ENCODE measurements at regions not wholly inside any gene's neighbourhood (a gene's known extent, or its start where the extent isn't known, plus 50 kb on each side); places are given as distances from the start of the nearest gene placed in this dataset.
"Not testable (repeated sequence)": the region's sequence is repeated elsewhere in the genome, so short reads cannot be mapped to it uniquely, and the experiment has no call there.

- DNase-seq, result not testable (repeated sequence)
Observed at GRCh38 chr6:49274809-49275769, 188.0 kb downstream of the MMUT start.

DNA sequence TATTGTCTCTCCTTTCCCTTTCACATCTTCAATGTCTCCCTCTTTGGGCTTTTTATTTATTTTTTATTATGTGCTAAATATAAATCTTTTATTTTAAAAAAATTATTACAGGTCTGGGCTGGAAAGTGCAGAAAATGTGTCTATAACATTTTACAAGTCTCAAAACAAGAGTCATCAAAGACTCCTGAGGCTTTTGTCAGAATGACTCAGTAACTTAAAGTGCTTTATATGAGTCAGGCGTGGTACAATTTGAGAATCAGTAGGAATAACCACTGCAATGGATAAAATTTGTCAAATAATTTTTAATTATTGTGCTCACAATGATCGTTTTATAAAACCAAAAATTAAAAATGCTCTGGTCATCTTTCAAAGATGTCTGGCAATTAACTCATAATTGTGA lies 193.9 kb downstream of the MMUT start:
- no peak for DNase-seq

DNA sequence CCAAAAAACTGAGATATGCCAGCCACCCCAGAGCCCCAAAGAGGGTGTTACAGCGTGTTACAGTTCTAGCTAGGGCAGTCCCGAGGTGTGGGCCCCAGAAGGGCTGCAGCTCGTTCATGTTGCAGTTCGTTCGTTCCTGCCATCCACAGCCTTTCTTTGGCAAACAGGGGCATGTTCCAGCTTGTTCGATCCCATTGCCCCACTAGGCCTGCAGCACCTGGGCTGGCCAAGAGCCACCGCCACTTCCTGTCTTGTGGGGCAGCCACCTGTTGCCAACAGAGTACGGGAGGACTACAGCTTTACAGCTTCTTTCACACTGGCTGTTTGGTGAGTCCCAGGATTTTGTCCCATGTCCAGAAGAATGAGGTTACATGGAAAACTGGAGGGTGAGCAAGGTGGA lies 198.1 kb downstream of the MMUT start:
- DNase-seq, result no peak

- DNase-seq, result no peak
Observed at GRCh38 chr6:49264496-49264895, 198.6 kb downstream of the MMUT start.

GRCh38 chr6:49257549-49257948 lies 205.5 kb downstream of the MMUT start:
- peak in 1 of 58 donors; percentile 3 for DNase-seq

DNA sequence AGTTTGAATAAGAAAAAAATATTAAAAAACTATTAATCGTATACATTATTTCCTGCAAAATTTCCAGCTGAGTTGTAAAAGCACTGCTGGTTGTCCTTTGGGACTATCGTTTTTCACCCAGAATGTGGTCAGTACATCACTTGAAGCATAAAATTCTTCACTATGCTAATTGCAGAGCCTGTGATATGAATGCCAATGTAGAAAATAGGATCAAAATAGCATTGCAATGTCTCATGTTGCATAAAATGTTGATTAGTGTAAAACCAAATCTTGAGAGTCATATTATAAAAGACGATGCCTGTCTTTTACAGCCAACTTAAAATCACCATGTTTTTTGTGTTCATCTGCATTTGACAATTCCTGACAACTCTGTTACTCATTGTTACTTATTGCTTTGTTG lies 207.7 kb downstream of the MMUT start:
- no peak for DNase-seq

DNA sequence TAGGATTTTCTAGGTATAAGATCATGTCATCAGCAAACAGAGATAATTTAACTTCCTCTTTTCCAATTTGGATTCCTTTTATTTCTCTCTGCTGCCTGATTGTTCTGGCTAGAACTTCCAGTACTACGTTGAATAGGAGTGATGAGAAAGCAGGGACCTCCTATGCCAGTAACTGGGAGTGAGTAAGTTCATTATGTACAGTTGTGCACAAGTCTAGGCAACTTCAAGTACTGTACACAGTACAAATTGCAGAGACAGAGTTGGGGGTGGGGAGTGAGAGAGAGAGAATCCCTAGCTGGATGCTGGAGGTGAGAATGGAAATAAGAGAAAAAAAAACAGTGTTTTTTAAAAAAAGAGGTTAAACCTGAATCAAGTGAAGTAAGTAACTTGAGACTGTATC lies 210.2 kb downstream of the MMUT start:
- no peak for DNase-seq

DNA sequence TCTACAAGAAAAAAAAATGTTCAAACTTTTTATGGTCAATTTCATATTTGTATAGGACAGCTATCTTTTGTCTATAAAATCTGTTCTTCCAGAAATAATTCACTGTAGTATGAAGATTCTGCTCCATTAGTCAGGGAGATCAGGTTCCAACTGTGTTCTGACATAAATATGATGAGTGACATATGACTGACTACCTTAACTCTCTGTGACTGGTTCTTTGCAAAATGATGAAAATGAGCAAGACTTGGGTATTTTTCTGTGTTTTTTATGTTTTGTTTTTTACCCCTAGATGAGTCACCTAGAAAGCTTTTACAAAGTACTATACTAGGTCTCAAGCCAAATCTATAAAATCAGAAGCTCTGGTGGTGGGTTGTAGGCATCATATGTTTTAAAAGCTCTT lies 229.6 kb downstream of the MMUT start:
- no peak for DNase-seq

- DNase-seq, result no peak
Observed at GRCh38 chr6:49225471-49225870, 237.6 kb downstream of the MMUT start.

- no peak for DNase-seq
Observed at GRCh38 chr6:49220293-49220692, 242.8 kb downstream of the MMUT start.

- no peak for DNase-seq
Observed at GRCh38 chr6:49205526-49205925, 257.5 kb downstream of the MMUT start.

GRCh38 chr6:49202924-49203536 lies 260.0 kb downstream of the MMUT start:
- no peak for DNase-seq

GRCh38 chr6:49198015-49198414 lies 265.0 kb downstream of the MMUT start:
- no peak for DNase-seq

DNA sequence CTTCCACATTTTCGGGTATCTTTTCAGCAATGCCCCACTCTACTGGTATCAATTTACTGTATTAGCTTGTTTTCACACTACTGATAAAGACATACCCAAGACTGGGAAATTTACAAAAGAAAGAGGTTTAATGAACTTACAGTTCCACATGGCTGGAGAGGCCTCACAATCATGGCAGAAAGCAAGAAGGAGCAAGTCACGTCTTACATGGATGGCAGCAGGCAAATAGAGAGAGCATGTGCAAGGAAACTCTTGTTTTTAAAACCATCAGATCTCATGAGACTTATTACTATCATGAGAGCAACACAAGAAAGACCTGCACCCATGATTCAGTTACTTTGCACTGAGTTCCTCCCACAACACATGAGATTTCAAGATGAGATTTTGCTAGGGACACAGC lies 300.7 kb downstream of the MMUT start:
- not testable (repeated sequence) for DNase-seq

DNA sequence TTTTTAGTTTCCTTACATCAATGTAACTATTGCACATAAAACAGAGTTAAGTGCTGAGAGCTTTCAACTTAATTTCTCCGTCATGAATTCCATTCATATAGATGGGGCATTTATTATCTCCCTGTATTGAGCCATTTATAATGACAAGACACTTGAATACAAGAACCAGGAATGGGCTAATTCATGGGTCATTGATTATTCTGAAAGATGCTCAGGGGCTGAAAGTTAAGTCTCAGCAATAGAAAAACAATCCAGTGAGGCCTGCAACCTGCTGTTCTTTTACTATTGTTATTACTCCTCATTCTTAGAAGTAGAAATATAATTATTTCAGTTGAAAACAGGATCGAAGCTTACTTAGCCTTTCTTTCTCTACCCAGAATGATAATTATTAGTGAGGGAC lies 307.7 kb downstream of the MMUT start:
- DNase-seq, result no peak

GRCh38 chr6:49151957-49152356 lies 311.1 kb downstream of the MMUT start:
- no peak for DNase-seq

DNA sequence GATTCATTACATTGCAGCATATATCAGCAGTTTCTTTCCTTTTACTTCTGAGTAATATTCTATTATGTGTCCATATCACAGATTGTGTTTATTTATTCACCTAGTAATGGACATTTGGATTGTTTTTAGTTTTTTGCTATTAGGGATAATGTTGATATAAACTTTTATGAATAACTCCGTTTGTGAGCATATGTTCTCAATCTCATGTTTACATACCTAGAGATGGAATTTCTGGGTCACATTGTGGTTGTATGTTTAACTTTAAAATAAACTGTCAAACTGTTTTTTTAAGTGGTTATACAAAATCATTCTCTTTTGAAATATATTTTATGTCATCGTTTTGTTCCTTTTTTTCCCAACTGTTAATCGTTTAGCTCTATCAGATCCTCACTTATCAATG lies 311.6 kb downstream of the MMUT start:
- no peak for DNase-seq

DNA sequence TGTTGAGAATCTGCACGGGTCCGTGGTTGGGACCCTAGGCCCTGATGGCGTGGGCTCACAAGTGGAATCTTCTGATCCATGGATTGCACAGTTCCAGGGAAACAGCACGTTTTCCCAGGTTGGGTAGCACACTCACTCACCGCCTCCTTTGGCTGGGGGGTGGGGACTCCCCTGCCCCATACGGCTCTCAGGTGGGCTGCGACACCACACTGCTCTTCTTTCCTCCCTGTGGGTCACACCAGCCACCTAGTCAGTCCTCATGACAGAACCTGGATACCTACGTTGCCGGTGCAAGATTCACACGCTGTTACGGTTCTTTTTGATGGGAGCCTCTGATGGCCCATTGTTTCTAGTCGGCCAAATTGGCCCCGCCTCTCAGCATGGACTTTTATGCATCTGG lies 312.0 kb downstream of the MMUT start:
- no peak for DNase-seq

DNA sequence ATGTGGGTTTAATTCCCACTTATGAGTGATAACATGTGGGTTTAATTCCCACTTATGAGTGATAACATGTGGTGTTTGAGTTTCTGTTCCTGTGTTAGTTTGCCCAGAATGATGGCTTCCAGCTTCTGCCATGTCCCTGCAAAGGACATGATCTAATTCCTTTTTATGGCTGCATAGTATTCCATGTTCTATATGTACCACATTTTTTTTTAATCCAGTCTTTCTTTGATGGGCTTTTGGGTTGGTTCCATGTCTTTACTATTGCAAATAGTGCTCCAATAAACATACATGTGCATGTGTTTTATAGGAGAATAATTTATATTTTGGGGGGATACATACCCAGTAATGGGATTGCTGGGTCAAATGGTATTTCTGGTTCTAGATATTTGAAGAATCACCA lies 317.8 kb downstream of the MMUT start:
- no peak for DNase-seq

- DNase-seq, result no peak
Observed at GRCh38 chr6:49142421-49143151, 320.5 kb downstream of the MMUT start.

DNA sequence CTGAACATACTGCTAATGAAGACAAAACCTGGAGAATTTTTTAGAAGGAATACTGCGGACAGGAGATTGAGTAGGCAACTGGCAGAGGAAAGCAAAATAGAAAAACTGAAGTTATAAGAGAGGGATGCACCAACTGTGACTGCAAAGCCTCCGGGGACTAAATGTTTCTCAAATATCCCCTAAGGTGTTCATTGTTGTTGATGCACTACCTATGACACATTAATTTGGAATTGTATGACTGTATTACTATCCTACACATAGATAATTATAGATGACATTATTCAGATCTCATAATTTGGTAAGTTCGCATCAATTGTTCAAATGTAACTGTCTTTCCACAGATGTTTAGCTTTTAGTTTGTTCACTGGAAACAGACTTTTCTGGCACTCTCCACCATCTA lies 341.1 kb downstream of the MMUT start:
- DNase-seq, result no peak

DNA sequence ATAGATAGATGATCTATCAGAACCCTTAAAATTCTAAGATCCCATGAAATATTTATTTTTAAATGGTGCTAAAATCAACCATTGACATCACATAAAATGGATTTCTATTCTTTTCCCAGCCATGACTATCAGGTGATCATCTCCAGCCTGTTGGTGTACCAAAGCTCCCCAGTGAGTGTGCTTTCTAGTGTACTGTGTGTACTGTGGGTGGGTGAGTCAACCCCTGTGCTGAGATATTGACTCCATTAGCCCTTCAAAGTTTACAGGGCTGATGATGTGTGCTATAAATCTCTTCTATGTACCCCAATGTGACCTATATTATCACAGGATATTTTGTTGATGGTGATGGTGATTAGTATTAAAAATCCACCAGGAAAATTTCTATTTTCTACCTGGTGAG lies 344.6 kb downstream of the MMUT start:
- no peak for DNase-seq
